Cardiac fibroblast (primary cell): ENCODE measurements at regions not wholly inside any gene's neighbourhood (a gene's known extent, or its start where the extent isn't known, plus 50 kb on each side); places are given as distances from the start of the nearest gene placed in this dataset.

Experiments
- DNase-seq, 2 donors: peaks; one replicate each; pipeline versions ENCODE4 v3.0.0 to v3.0.0-alpha.2; 2010; ENCODE audit warnings: low read depth in 2 of 2
- H3K4me3 ChIP-seq, 2 donors: replicated peaks in 1 of 2; 1 replicate in 1 of 2; 2 replicates in 1 of 2; pipeline ENCODE4 v1.5.1; 2011; ENCODE audit warnings: low read depth in 2 of 2, low read length in 2 of 2, mild to moderate bottlenecking in 2 of 2, moderate library complexity in 1 of 2
- CTCF ChIP-seq: IDR thresholded peaks from one replicate; pipeline ENCODE4 v1.5.1; 2011; ENCODE audit warnings: low read depth, mild to moderate bottlenecking, low read length, inconsistent platforms

- no peak overlapping the region for H3K4me3 ChIP-seq
- no peak for TF ChIP-seq CTCF
- DNase-seq: no peak
Measured at GRCh38 chr22:48630433-48630754, 1197.3 kb downstream of the BRD1 start.

- H3K4me3 ChIP-seq: no peak overlapping the region
- no peak for TF ChIP-seq CTCF
Measured at GRCh38 chr22:48629631-48630432, 1197.8 kb downstream of the BRD1 start.

GRCh38 chr22:48628891-48629543 lies 1198.7 kb downstream of the BRD1 start:
- H3K4me3 ChIP-seq: no peak overlapping the region
- no peak for TF ChIP-seq CTCF
- DNase-seq: no peak

More at GRCh38 chr22:48629631-48630432, 1197.8 kb downstream of the BRD1 start:
- no peak for DNase-seq

GRCh38 chr22:48627966-48628365 lies 1199.7 kb downstream of the BRD1 start:
- no peak overlapping the region for H3K4me3 ChIP-seq
- DNase-seq: no peak
- TF ChIP-seq CTCF: no peak

- no peak for TF ChIP-seq CTCF
- no peak overlapping the region for H3K4me3 ChIP-seq
- DNase-seq: no peak
Measured at GRCh38 chr22:48627203-48627602, 1200.5 kb downstream of the BRD1 start.

GRCh38 chr22:48624401-48624800 lies 1203.3 kb downstream of the BRD1 start:
- TF ChIP-seq CTCF: no peak
- DNase-seq: no peak
- no peak overlapping the region for H3K4me3 ChIP-seq
